WTC11 (cell line): ENCODE measurements at regions not wholly inside any gene's neighbourhood (a gene's known extent, or its start where the extent isn't known, plus 50 kb on each side); places are given as distances from the start of the nearest gene placed in this dataset.

Experiments
- ATF2 ChIP-seq: sonication (generic); formaldehyde crosslinking; IDR thresholded peaks from 2 replicates; pipeline ENCODE4 v1.8.1; 2022; ENCODE audit warnings: low read depth, missing genetic modification reagents, borderline replicate concordance
- ATF3 ChIP-seq: sonication (generic); formaldehyde crosslinking; conservative IDR thresholded peaks from 2 replicates; pipeline ENCODE4 v1.8.1; 2022; ENCODE audit warnings: mild to moderate bottlenecking, missing genetic modification reagents
- CTCF ChIP-seq: fragments of 200-600 bp; IDR thresholded peaks from 2 replicates; pipeline ENCODE4 v1.8.0; 2022; ENCODE audit warnings: antibody characterized with exemption
- JUN ChIP-seq: sonication (generic); formaldehyde crosslinking; IDR thresholded peaks from 2 replicates; pipeline ENCODE4 v1.8.0; 2023; ENCODE audit warnings: mild to moderate bottlenecking, missing genetic modification reagents
- KAT7 ChIP-seq: sonication (generic); formaldehyde crosslinking; IDR thresholded peaks from 2 replicates; pipeline ENCODE4 v1.8.1; 2023; ENCODE audit warnings: missing genetic modification reagents, mild to moderate bottlenecking, borderline replicate concordance
- MAX ChIP-seq: sonication (generic); formaldehyde crosslinking; IDR thresholded peaks from 2 replicates; pipeline ENCODE4 v1.8.0; 2022; ENCODE audit warnings: mild to moderate bottlenecking, missing genetic modification reagents
- NR1H2 ChIP-seq: sonication (generic); formaldehyde crosslinking; IDR thresholded peaks from 2 replicates; pipeline ENCODE4 v1.9.0; 2021; ENCODE audit warnings: mild to moderate bottlenecking, moderate library complexity, missing genetic modification reagents
- STAT6 ChIP-seq: sonication (generic); formaldehyde crosslinking; conservative IDR thresholded peaks from 2 replicates; pipeline ENCODE4 v1.8.1; 2023; ENCODE audit warnings: mild to moderate bottlenecking, low read depth, missing genetic modification reagents, moderate library complexity
- ZNF121 ChIP-seq: sonication (generic); formaldehyde crosslinking; IDR thresholded peaks from 2 replicates; pipeline ENCODE4 v1.8.0; 2023; ENCODE audit warnings: missing genetic modification reagents
- ZNF138 ChIP-seq: sonication (generic); formaldehyde crosslinking; conservative IDR thresholded peaks from 2 replicates; pipeline ENCODE4 v1.8.1; 2022; ENCODE audit warnings: mild to moderate bottlenecking, moderate library complexity, missing genetic modification reagents
- ZNF232 ChIP-seq: sonication (generic); formaldehyde crosslinking; IDR thresholded peaks from 2 replicates; pipeline ENCODE4 v1.8.0; 2022; ENCODE audit warnings: mild to moderate bottlenecking, missing genetic modification reagents

- TF ChIP-seq ATF2 (CRISPR knock-in tag) = no peak
- TF ChIP-seq ATF3 (CRISPR knock-in tag) = no peak
- no peak for TF ChIP-seq CTCF
- no peak for TF ChIP-seq ZNF138 (CRISPR knock-in tag)
- TF ChIP-seq ZNF232 = no peak
- no peak for TF ChIP-seq STAT6 (CRISPR knock-in tag)
- TF ChIP-seq KAT7 (CRISPR knock-in tag) = no peak
- TF ChIP-seq NR1H2 (CRISPR knock-in tag) = no peak
- TF ChIP-seq JUN (CRISPR knock-in tag) = no peak
- no peak for TF ChIP-seq ZNF121
- no peak for TF ChIP-seq MAX (CRISPR knock-in tag)
Observed at GRCh38 chr1:181383695-181384094, 99.6 kb upstream of the CACNA1E start.
